Esophagus squamous epithelium (tissue), 5 donors: ENCODE measurements at regions not wholly inside any gene's neighbourhood (a gene's known extent, or its start where the extent isn't known, plus 50 kb on each side); places are given as distances from the start of the nearest gene placed in this dataset.

Experiments
- DNase-seq: peaks from one replicate; lab custom pipeline; 2025; lab: John Stamatoyannopoulos, UW
- H3K27ac ChIP-seq, 4 donors: fragments of 200-600 bp; sonication (generic); one replicate each; pipeline ENCODE4 v1.5.1; 2016 to 2019; ENCODE audit warnings: mild to moderate bottlenecking in 1 of 4
- H3K27me3 ChIP-seq, 4 donors: fragments of 200-600 bp; sonication (generic); 1 replicate in 3 of 4; 2 replicates in 1 of 4; pipeline versions ENCODE4 v1.5.1 to v1.6.0; 2017 to 2021; ENCODE audit warnings: antibody characterized with exemption in 1 of 4
- H3K36me3 ChIP-seq, 3 donors: fragments of 200-600 bp; sonication (generic); one replicate each; pipeline ENCODE4 v1.5.1; 2016 to 2019
- H3K4me1 ChIP-seq, 3 donors: fragments of 200-600 bp; sonication (generic); one replicate each; pipeline ENCODE4 v1.5.1; 2017 to 2019
- H3K4me3 ChIP-seq, 4 donors: fragments of 200-600 bp; sonication (generic); 1 replicate in 3 of 4; 2 replicates in 1 of 4; pipeline ENCODE4 v1.5.1; 2016 to 2019; ENCODE audit warnings: mild to moderate bottlenecking in 2 of 4, moderate library complexity in 1 of 4
- H3K9me3 ChIP-seq, 3 donors: fragments of 200-600 bp; sonication (generic); one replicate each; pipeline ENCODE4 v1.5.1; 2016 to 2019
- POLR2A ChIP-seq, 4 donors: fragments of 450-650 bp; IDR thresholded peaks; one replicate each; pipeline ENCODE4 v1.6.1; 2017; ENCODE audit warnings: antibody characterized with exemption in 4 of 4, mild to moderate bottlenecking in 4 of 4, moderate library complexity in 3 of 4
- WGBS, 2 donors: methylation state at CpG; one replicate each; pipeline ENCODE4 v1.1.5; 2018; 5-methylcytosine and 5-hydroxymethylcytosine counted together
- intact Hi-C: fragments of 100-400 bp; cut with DNase I; formaldehyde crosslinking; loops from one replicate; pipeline ENCODE4 v1.15.0; 2022
- TF ChIP-seq, protein P1 (sequence below), 6 experiments: fragments of 450-650 bp in 4 of 6; fragments of 200-600 bp in 2 of 6; sonication (generic) in 2 of 6; IDR thresholded peaks; one replicate each; pipeline ENCODE4 v1.5.1; 2016 to 2019; ENCODE audit warnings: antibody characterized with exemption in 6 of 6, mild to moderate bottlenecking in 4 of 6, moderate library complexity in 4 of 6
- donor health status: DM: yes; HTN: yes; CAD: no.

DNA sequence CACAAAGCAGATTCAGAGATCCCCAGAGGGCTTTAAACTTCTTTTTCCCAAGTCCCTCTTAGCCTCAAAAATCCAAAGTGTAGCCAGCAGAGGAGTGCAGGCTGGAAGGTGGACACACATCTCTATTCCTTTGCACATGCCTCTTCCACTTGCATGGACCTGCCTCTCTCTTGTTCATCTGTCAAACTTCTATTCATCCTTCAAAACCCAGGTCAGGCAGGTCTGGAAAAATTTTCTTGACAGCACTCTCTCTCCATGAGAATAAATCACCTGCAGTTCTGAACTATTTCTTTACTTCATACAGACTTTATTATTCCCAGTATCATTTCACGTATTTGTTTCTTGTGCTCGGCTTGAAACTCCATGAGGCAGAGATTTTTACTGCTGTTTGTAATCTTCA is 127.5 kb downstream of the SS18 start:
- H3K27me3 ChIP-seq = peaks cover 0 to 8% (median 0%) of the 10 kb centered on the region in 4 donors
- 74 to 85% methylated on average over 2 of the region's 2 CpGs for WGBS, 2 donors
- intact Hi-C loops = no loop called here
- H3K9me3 ChIP-seq = no peaks in the 10 kb centered on the region
- no peak overlapping the region for H3K4me3 ChIP-seq
- H3K36me3 ChIP-seq = no peaks in the 10 kb centered on the region
- H3K4me1 ChIP-seq = no peaks in the 10 kb centered on the region
- no peak overlapping the region for H3K27ac ChIP-seq
- TF ChIP-seq, protein P1, sequence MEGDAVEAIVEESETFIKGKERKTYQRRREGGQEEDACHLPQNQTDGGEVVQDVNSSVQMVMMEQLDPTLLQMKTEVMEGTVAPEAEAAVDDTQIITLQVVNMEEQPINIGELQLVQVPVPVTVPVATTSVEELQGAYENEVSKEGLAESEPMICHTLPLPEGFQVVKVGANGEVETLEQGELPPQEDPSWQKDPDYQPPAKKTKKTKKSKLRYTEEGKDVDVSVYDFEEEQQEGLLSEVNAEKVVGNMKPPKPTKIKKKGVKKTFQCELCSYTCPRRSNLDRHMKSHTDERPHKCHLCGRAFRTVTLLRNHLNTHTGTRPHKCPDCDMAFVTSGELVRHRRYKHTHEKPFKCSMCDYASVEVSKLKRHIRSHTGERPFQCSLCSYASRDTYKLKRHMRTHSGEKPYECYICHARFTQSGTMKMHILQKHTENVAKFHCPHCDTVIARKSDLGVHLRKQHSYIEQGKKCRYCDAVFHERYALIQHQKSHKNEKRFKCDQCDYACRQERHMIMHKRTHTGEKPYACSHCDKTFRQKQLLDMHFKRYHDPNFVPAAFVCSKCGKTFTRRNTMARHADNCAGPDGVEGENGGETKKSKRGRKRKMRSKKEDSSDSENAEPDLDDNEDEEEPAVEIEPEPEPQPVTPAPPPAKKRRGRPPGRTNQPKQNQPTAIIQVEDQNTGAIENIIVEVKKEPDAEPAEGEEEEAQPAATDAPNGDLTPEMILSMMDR (IDR thresholded peaks at IDR 0.05) = no peak
- no peak for TF ChIP-seq POLR2A (IDR thresholded peaks at IDR 0.05)
- DNase-seq = no peak

DNA sequence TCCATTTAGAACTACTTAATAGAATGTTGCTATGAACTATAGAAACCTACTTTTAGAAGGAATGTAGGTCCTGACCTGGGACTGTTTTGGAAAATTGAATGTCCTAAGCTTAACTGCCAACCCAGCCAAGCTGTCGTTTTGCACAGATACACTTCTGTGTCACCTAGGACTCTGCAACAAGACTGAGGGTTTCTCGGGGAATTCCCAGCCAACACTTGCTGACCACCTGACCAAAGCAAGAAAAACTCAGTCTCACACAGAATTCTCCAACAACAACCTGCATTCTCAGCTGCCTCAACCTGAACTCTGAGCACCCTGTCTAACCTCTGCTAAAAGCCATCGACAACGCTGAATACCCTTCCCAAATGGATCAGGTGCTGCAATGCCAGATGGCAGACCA is 128.2 kb downstream of the SS18 start:
- intact Hi-C loops = no loop called here

DNA sequence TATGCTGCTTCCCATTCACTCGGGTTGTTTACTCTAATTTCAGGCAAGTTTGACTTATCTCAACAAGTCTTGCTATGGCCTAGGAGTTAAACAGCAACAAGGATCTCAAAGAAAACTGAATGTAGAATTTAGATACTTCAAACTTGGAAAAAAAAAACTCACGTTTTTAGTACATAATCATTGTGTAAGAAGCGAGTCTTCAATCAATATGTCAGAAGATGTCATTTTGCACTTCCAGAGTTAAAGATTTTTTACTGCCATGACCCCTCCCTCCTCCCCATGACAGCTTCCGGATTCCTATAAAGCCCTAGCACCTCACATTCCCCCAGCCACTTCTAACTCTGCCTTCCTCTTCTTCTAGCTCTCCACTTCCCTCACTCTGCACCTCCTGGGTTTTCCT is 133.4 kb downstream of the SS18 start:
- H3K4me3 ChIP-seq = no peak overlapping the region
- no peaks in the 10 kb centered on the region for H3K9me3 ChIP-seq
- DNase-seq = no peak
- intact Hi-C loops = no loop called here
- H3K36me3 ChIP-seq = no peaks in the 10 kb centered on the region
- 64 to 69% methylated on average over 4 of the region's 4 CpGs for WGBS, 2 donors
- H3K4me1 ChIP-seq = no peaks in the 10 kb centered on the region
- no peak overlapping the region for H3K27ac ChIP-seq
- no peaks in the 10 kb centered on the region for H3K27me3 ChIP-seq
- TF ChIP-seq POLR2A (IDR thresholded peaks at IDR 0.05) = no peak
- TF ChIP-seq, protein P1 (IDR thresholded peaks at IDR 0.05) = no peak

More for the DNA sequence above, 128.2 kb downstream of the SS18 start:
- no peaks in the 10 kb centered on the region for H3K4me1 ChIP-seq
- no peak for TF ChIP-seq POLR2A (IDR thresholded peaks at IDR 0.05)
- TF ChIP-seq, protein P1 (IDR thresholded peaks at IDR 0.05) = no peak
- H3K9me3 ChIP-seq = no peaks in the 10 kb centered on the region
- H3K36me3 ChIP-seq = no peaks in the 10 kb centered on the region
- peaks cover 0 to 8% (median 0%) of the 10 kb centered on the region in 4 donors for H3K27me3 ChIP-seq
- 69 to 92% methylated on average over 2 to 3 of the region's 4 CpGs for WGBS, 2 donors
- DNase-seq = no peak
- H3K4me3 ChIP-seq = no peak overlapping the region
- no peak overlapping the region for H3K27ac ChIP-seq

DNA sequence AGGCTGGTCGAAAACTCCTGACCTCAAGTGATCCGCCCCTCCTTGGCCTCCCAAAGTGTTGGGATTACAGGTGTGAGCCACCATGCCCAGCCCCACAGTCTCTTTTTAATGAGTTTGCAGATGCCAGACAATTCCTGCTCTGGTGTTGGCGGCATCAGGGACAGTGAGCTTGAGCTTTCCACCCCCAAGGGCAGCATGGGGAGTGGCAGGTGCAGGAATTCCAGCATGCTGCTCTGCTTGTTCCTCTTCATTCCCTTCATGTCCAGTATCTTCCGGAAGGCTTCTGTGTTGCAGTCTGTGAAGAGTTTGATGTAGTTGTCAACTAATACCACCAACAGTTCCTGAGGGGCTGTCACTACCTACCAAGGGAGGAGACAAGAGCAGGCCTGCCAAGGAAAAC is 137.3 kb downstream of the SS18 start:
- Histone ChIP-seq H3K27me3 (no peaks in the 10 kb centered on the region), H3K4me1 (no peaks in the 10 kb centered on the region), H3K27ac (no peak overlapping the region), H3K36me3 (no peaks in the 10 kb centered on the region), H3K4me3 (no peak overlapping the region), H3K9me3 (no peaks in the 10 kb centered on the region)
- intact Hi-C loops = no loop called here
- TF ChIP-seq, protein P1 (IDR thresholded peaks at IDR 0.05) = no peak
- no peak for DNase-seq
- 86 to 93% methylated on average over 3 of the region's 4 CpGs for WGBS, 2 donors

DNA sequence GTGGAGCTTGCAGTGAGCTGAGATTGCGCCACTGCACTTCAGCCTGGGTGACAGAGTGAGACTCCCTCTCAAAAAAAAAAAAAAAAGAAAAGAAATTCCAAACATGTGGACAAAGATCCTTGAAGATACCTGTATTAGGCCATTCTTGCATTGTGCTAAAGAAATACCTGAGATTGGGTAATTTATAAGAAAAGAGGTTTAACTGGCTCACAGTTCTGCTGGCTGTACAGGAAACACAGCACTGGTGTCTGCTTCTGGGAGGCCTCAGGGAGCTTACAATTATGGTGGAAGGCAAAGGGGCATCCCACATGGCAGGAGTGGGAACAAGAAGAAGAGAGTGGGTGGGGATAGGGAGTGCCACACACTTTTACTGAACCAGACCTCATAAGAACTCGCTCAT is 140.1 kb downstream of the SS18 start:
- Histone ChIP-seq H3K4me1 (no peaks in the 10 kb centered on the region), H3K36me3 (no peaks in the 10 kb centered on the region), H3K4me3 (no peak overlapping the region), H3K27me3 (no peaks in the 10 kb centered on the region), H3K27ac (no peak overlapping the region), H3K9me3 (no peaks in the 10 kb centered on the region)
- TF ChIP-seq, protein P1 (IDR thresholded peaks at IDR 0.05) = no peak
- no peak for TF ChIP-seq POLR2A (IDR thresholded peaks at IDR 0.05)
- intact Hi-C loops = no loop called here
- 68 to 78% methylated on average over 2 of the region's 2 CpGs for WGBS, 2 donors
- no peak for DNase-seq
